ENCODE measurements at regions not wholly inside any gene's neighbourhood (a gene's known extent, or its start where the extent isn't known, plus 50 kb on each side); places are given as distances from the start of the nearest gene placed in this dataset.

DNA sequence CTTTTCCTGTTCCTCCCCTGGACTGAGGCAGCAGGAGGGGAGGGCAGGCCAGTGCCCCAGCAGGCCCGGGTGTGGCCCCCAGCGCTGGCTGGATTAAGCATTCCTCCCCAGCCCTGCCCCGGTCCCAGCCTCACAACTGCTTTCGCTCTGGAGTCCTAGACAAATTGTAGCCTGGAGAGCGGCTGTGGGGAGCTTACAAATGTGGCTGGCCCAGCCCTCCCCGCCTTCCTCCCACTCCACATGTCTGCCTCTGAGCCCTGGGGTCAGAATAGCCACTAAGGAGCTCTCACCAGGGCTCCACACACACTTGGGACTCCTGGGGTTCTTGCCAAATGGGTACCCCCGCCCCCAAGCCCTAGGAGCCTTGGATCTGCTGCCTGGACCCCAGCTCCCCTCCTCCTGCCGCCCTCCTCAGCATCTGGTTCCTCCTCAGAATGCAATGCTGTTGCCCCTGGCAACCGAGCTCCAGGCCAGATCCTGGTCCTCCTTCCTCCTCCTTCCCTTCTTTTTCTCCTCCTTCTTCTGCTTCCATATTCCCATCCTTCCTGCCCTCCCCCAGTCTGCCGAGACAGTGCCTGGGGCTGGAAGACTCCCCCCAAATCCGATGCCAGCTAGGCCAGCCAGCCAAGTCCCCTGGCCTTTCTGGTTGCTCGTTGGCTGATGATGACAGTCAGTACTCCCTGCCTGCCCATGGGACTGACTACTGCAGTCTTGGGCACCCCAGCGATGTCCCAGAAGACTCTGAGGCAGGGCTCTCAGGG lies 91.1 kb downstream of the LINGO1 start:
- DNase-seq (ENCODE audit: low read depth, low spot score), result no peak

DNA sequence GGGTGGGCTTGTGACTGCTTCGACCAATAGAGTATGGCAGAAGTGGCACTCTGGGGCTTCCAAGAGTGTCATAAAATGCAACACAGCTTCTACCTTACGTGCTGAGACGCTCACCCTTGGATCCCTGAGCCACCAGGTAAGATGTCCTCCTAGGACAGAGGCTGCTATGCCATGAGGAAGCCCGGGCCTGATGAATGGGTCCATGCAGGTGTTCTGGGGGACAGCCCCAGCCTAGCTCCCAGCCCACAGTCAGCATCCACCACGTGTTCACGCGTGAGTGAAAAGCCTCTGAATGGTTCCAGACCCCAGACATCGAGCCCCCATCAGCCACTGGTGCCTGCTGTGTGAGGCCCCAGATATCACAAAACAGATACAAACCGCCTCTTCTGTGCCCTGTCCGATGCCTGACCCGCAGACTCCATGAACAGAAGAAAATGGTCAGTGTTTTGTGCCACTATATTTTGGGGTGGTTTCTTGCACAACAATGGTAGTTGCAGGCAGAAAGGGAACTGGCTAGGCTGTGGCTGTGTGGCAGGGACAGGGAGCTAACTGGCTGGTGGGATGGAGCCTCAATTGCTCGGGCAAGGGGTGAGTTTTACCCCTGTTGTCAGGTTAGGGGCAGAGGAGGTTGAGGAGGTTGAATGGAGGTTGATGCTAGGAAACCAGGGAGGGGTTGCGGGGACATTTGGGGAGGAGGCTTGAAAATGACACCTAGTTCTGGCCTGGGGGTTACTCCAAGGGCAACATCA lies 92.2 kb downstream of the LINGO1 start:
- DNase-seq (ENCODE audit: low read depth, low spot score), result no peak

DNA sequence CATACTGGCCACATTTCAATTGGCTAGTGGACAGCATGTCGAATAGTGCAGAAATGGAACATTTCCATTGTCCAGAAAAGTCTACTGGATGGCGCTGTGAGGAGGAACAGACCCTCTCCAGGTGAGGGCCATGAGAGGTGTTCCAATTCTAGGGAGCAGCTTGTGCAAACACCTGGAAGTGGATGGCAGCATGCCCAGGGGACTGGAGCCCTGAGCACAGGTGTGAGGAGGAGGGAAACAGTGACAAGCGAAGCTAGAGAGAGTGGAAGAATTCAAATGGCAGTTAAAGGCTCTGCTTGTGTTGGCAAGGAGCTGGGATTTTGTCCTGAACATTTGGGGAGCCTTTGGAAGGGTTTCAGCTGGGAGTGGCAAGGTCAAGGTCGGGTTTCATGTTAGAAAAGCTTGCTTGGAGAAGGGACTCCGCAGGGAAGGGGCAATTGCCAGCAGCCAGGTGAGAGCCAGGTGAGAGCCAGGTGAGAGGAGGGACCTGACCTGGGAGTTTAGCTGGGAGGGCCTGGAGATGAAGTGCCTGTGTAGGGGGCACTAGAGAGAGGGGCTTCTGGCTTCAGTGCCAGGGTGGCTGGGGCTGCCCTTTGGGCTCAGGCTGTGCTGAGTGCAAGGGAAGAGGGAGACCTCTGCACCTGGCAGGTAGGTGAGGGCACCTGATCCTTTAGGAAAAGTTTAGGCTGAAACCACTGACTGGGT lies 93.8 kb downstream of the LINGO1 start:
- no peak for DNase-seq (ENCODE audit: low read depth, low spot score)

DNA sequence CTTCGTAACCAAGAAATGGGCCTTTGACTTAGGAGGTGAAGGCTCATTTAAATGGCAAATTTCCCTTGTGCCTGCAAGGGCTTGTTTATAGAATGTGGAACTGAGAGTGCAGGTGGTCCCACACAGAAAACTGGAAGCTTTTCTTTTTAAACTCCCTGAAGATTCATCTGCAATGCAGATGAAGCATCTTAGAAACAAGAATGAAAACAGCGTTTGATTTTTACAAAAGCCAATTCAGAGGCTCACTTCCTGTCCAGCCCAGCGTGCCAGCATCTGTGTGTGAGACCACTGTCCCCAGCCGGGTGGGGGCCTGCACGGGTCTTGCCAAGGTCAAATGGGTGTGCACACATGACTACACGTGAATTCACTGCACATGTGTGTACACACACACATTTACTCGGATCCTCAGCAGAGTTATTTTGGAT lies 94.7 kb downstream of the LINGO1 start:
- no peak for DNase-seq (ENCODE audit: low read depth, low spot score)

DNA sequence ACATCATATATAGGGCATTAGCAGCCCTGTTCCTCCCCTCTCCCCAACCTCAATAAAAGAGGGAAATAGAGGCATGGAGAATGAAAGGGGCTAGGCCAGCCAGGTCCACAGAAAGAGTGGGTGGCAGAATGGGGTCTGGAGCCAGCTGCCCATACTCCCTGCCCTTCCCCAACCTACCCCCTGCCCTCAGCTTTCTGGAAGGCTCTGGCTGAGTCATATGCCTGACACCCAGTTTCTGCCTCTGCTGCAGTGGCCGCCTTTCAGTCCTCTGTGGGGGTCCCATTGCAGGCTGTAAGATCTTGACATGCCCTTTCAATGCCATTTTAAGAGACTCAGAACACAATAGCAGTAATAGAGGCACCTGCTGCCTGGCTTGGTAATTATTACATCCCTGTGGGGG lies 95.7 kb downstream of the LINGO1 start:
- no peak for DNase-seq (ENCODE audit: low read depth, low spot score)

DNA sequence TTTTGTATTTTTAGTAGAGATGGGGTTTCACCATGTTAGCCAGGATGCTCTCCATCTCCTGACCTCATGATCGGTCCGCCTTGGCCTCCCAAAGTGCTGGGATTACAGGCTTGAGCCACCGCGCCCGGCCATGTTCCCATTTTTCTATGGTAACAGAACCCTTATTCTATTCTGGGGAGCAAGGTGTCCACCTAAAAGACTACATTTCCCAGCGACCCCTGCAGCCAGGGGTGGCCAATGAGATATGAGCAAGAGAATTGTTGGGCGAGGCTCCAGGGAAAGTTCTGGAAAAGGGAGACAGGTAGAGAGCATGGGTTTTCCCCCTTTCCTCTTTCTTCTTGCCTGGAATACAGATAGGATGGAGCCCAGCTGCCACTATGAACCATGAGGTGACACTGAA lies 96.9 kb downstream of the LINGO1 start:
- no peak for DNase-seq (ENCODE audit: low read depth, low spot score)
